IMR-90 (cell line): ENCODE measurements at regions not wholly inside any gene's neighbourhood (a gene's known extent, or its start where the extent isn't known, plus 50 kb on each side); places are given as distances from the start of the nearest gene placed in this dataset.

ENCODE experiments used
- ATAC-seq: fragments of 200-7000 bp; cut with Tn5 transposase; 2 replicates; pipeline ENCODE4 v1.9.1; 2020; ENCODE audit warnings: low read depth, mild to moderate bottlenecking, moderate library complexity
- BruUV-seq: library from RNA; stranded (reverse); fragments of 400-500 nt; replicated peaks from 2 replicates; lab custom pipeline; 2021; lab: Mats Ljungman, UMichigan
- CTCF ChIA-PET: fragments of 300-600 bp; formaldehyde crosslinking; extraction: SDS; loops from one replicate; lab custom pipeline; 2021; ENCODE audit warnings: antibody characterized with exemption; lab: Yijun Ruan, JAX
- POLR2A ChIA-PET: fragments of 300-600 bp; sonication (Branson Sonifier 250); formaldehyde crosslinking; loops from one replicate; lab custom pipeline; 2022; ENCODE audit warnings: antibody characterized with exemption; ENCODE audit not compliant: unreplicated experiment; lab: Charles Lee
- DNase-seq: peaks from one replicate; pipeline ENCODE4 v3.0.0; 2013
- H2AFZ ChIP-seq: replicated peaks from 2 replicates; pipeline ENCODE3; 2013; ENCODE audit warnings: low read length, mild to moderate bottlenecking; ENCODE audit not compliant: poor library complexity
- H2AK5ac ChIP-seq: 2 replicates; pipeline ENCODE4 v1.6.1; 2013; ENCODE audit warnings: low read depth, low read length, inconsistent platforms
- H2AK9ac ChIP-seq: replicated peaks from 2 replicates; pipeline ENCODE3; 2013; ENCODE audit warnings: mild to moderate bottlenecking, low read depth, low read length, moderate library complexity; ENCODE audit not compliant: poor library complexity
- H2BK120ac ChIP-seq: 2 replicates; pipeline ENCODE4 v1.6.1; 2013; ENCODE audit warnings: low read depth, low read length, inconsistent platforms
- H2BK15ac ChIP-seq: 3 replicates; pipeline ENCODE4 v1.6.1; 2013; ENCODE audit warnings: low read depth, low read length, inconsistent platforms
- H2BK20ac ChIP-seq: 2 replicates; pipeline ENCODE4 v1.6.1; 2013; ENCODE audit warnings: low read depth, mild to moderate bottlenecking, inconsistent platforms, low read length, moderate library complexity
- H2BK5ac ChIP-seq: 2 replicates; pipeline ENCODE4 v1.6.1; 2013; ENCODE audit warnings: mild to moderate bottlenecking, low read depth, low read length, inconsistent platforms; ENCODE audit not compliant: poor library complexity, severe bottlenecking
- H3K14ac ChIP-seq: replicated peaks from 2 replicates; pipeline ENCODE4 v1.6.1; 2013; ENCODE audit warnings: low read depth, low read length, inconsistent platforms
- H3K18ac ChIP-seq: 2 replicates; pipeline ENCODE4 v1.6.1; 2013; ENCODE audit warnings: low read depth, low read length, control low read depth
- H3K23ac ChIP-seq: 2 replicates; pipeline ENCODE4 v1.6.1; 2013; ENCODE audit warnings: low read depth, low read length, inconsistent platforms
- H3K27ac ChIP-seq: 2 replicates; pipeline ENCODE4 v1.5.1; 2013; ENCODE audit warnings: mild to moderate bottlenecking, control low read depth, low read length; ENCODE audit not compliant: insufficient read depth
- H3K27me3 ChIP-seq: 2 replicates; pipeline ENCODE4 v1.6.1; 2013; ENCODE audit warnings: low read length; ENCODE audit not compliant: control insufficient read depth, insufficient read depth
- H3K36me3 ChIP-seq: 2 replicates; pipeline ENCODE4 v1.6.1; 2013; ENCODE audit warnings: low read length, mixed read lengths; ENCODE audit not compliant: control insufficient read depth, insufficient read depth
- H3K4ac ChIP-seq: 2 replicates; pipeline ENCODE4 v1.6.1; 2013; ENCODE audit warnings: low read depth, low read length, inconsistent platforms
- H3K4me1 ChIP-seq: 2 replicates; pipeline ENCODE4 v1.6.1; 2013; ENCODE audit warnings: low read length, mixed read lengths; ENCODE audit not compliant: control insufficient read depth, insufficient read depth
- H3K4me2 ChIP-seq: 2 replicates; pipeline ENCODE4 v1.6.1; 2013; ENCODE audit warnings: low read depth, mild to moderate bottlenecking, control low read depth, low read length, moderate library complexity
- H3K4me3 ChIP-seq: 2 replicates; pipeline ENCODE4 v1.5.1; 2013; ENCODE audit warnings: low read depth, mild to moderate bottlenecking, control low read depth, low read length, moderate library complexity; ENCODE audit not compliant: insufficient read depth
- H3K56ac ChIP-seq: 2 replicates; pipeline ENCODE4 v1.6.1; 2013; ENCODE audit warnings: low read length, inconsistent platforms; ENCODE audit not compliant: insufficient read depth; ENCODE audit errors: extremely low read depth
- H3K79me1 ChIP-seq, 2 experiments: 2 replicates each; pipeline ENCODE4 v1.6.1; 2013; ENCODE audit warnings: low read length in 2 of 2, inconsistent platforms in 1 of 2, low read depth in 1 of 2
- H3K9ac ChIP-seq: 2 replicates; pipeline ENCODE4 v1.6.1; 2013; ENCODE audit warnings: low read depth, low read length, control low read depth
- H3K9me1 ChIP-seq: 2 replicates; pipeline ENCODE4 v1.6.1; 2013; ENCODE audit warnings: low read length, inconsistent platforms; ENCODE audit not compliant: insufficient read depth
- H3K9me3 ChIP-seq: 2 replicates; pipeline ENCODE4 v1.6.1; 2013; ENCODE audit warnings: low read length; ENCODE audit not compliant: control insufficient read depth, insufficient read depth
- H4K20me1 ChIP-seq: 2 replicates; pipeline ENCODE4 v1.6.1; 2013; ENCODE audit warnings: low read length, inconsistent platforms; ENCODE audit not compliant: insufficient read depth
- H4K5ac ChIP-seq: 2 replicates; pipeline ENCODE4 v1.6.1; 2013; ENCODE audit warnings: mild to moderate bottlenecking, low read depth, low read length, control low read depth
- H4K8ac ChIP-seq, 2 experiments: 2 replicates each; pipeline ENCODE4 v1.6.1; 2013; ENCODE audit warnings: low read depth in 2 of 2, low read length in 2 of 2, control low read depth in 1 of 2, inconsistent platforms in 1 of 2
- H4K91ac ChIP-seq: 2 replicates; pipeline ENCODE4 v1.6.1; 2013; ENCODE audit warnings: low read depth, low read length, inconsistent platforms; ENCODE audit not compliant: insufficient read depth
- BHLHE40 ChIP-seq: fragments of 150-350 bp; IDR thresholded peaks from 2 replicates; pipeline ENCODE4 v1.6.1; 2016; ENCODE audit warnings: mild to moderate bottlenecking, low read depth, low read length
- CEBPB ChIP-seq: IDR thresholded peaks from 2 replicates; pipeline ENCODE4 v1.6.1; 2012; ENCODE audit warnings: low read depth, low read length, improper control_type of control experiment
- CHD1 ChIP-seq: IDR thresholded peaks from 2 replicates; pipeline ENCODE4 v1.6.1; 2012; ENCODE audit warnings: low read depth, low read length, improper control_type of control experiment
- FOS ChIP-seq: fragments of 150-350 bp; IDR thresholded peaks from 2 replicates; pipeline ENCODE4 v1.6.1; 2016; ENCODE audit warnings: low read depth, low read length
- MAFK ChIP-seq: IDR thresholded peaks from 2 replicates; pipeline ENCODE4 v1.6.1; 2012; ENCODE audit warnings: low read depth, low read length, improper control_type of control experiment
- MXI1 ChIP-seq: IDR thresholded peaks from 2 replicates; pipeline ENCODE4 v1.6.1; 2012; ENCODE audit warnings: low read depth, mild to moderate bottlenecking, low read length, moderate library complexity, borderline replicate concordance
- RAD21 ChIP-seq: IDR thresholded peaks from 2 replicates; pipeline ENCODE4 v1.6.1; 2012; ENCODE audit warnings: low read length, improper control_type of control experiment
- RCOR1 ChIP-seq: IDR thresholded peaks from 2 replicates; pipeline ENCODE4 v1.6.1; 2012; ENCODE audit warnings: mild to moderate bottlenecking, low read length, improper control_type of control experiment; ENCODE audit not compliant: insufficient replicate concordance
- RFX5 ChIP-seq: IDR thresholded peaks from 2 replicates; pipeline ENCODE4 v1.8.0; 2012; ENCODE audit warnings: low read depth, mild to moderate bottlenecking, low read length, moderate library complexity
- dilution Hi-C: fragments of 300-500 bp; cut with HindIII; formaldehyde crosslinking; loops from one replicate; pipeline ENCODE4 v1.14.3; 2018; ENCODE audit warnings: low sequenced_read_pairs; ENCODE audit not compliant: unreplicated experiment
- in situ Hi-C: fragments of 300-500 bp; cut with MboI; formaldehyde crosslinking; loops from 3 replicates; pipeline ENCODE4 v1.14.3; 2019; ENCODE audit warnings: low sequenced_read_pairs, inconsistent platforms, mixed read lengths
- intact Hi-C: fragments of 100-400 bp; cut with micrococcal nuclease; formaldehyde crosslinking; loops from 2 replicates; pipeline ENCODE4 v1.10.0; 2022
- TF ChIP-seq, protein P1 (sequence below): fragments of 150-350 bp; IDR thresholded peaks from 2 replicates; pipeline ENCODE4 v1.6.1; 2016; ENCODE audit warnings: low read depth, mild to moderate bottlenecking, low read length, moderate library complexity, borderline replicate concordance
- TF ChIP-seq, protein P2 (sequence below): conservative IDR thresholded peaks from 2 replicates; pipeline ENCODE4 v1.5.1; 2012; ENCODE audit warnings: mild to moderate bottlenecking, low read depth, low read length, improper control_type of control experiment
- TF ChIP-seq, protein P3 (sequence below): fragments of 150-350 bp; IDR thresholded peaks from 2 replicates; pipeline ENCODE4 v1.6.1; 2017; ENCODE audit warnings: mild to moderate bottlenecking, antibody characterized with exemption, low read length, low read depth

GRCh38 chr2:82182270-82182669 lies 1877.7 kb upstream of the LRRTM1 start:
- no peak overlapping the region for H2AFZ ChIP-seq
- TF ChIP-seq CEBPB: no peak
- TF ChIP-seq FOS: no peak
- TF ChIP-seq, protein P1, sequence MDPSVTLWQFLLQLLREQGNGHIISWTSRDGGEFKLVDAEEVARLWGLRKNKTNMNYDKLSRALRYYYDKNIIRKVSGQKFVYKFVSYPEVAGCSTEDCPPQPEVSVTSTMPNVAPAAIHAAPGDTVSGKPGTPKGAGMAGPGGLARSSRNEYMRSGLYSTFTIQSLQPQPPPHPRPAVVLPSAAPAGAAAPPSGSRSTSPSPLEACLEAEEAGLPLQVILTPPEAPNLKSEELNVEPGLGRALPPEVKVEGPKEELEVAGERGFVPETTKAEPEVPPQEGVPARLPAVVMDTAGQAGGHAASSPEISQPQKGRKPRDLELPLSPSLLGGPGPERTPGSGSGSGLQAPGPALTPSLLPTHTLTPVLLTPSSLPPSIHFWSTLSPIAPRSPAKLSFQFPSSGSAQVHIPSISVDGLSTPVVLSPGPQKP: no peak
- no peak for TF ChIP-seq RFX5
- no peak for TF ChIP-seq CHD1
- TF ChIP-seq MAFK: no peak
- TF ChIP-seq, protein P2, sequence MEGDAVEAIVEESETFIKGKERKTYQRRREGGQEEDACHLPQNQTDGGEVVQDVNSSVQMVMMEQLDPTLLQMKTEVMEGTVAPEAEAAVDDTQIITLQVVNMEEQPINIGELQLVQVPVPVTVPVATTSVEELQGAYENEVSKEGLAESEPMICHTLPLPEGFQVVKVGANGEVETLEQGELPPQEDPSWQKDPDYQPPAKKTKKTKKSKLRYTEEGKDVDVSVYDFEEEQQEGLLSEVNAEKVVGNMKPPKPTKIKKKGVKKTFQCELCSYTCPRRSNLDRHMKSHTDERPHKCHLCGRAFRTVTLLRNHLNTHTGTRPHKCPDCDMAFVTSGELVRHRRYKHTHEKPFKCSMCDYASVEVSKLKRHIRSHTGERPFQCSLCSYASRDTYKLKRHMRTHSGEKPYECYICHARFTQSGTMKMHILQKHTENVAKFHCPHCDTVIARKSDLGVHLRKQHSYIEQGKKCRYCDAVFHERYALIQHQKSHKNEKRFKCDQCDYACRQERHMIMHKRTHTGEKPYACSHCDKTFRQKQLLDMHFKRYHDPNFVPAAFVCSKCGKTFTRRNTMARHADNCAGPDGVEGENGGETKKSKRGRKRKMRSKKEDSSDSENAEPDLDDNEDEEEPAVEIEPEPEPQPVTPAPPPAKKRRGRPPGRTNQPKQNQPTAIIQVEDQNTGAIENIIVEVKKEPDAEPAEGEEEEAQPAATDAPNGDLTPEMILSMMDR: no peak
- no peak for TF ChIP-seq RCOR1
- TF ChIP-seq RAD21: no peak
- TF ChIP-seq, protein P3, sequence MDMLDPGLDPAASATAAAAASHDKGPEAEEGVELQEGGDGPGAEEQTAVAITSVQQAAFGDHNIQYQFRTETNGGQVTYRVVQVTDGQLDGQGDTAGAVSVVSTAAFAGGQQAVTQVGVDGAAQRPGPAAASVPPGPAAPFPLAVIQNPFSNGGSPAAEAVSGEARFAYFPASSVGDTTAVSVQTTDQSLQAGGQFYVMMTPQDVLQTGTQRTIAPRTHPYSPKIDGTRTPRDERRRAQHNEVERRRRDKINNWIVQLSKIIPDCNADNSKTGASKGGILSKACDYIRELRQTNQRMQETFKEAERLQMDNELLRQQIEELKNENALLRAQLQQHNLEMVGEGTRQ: no peak
- TF ChIP-seq BHLHE40: no peak
- no peak for TF ChIP-seq MXI1
- no peak overlapping the region for H3K9ac ChIP-seq
- no peaks in the 10 kb centered on the region; the same call in 1 of the 2 replicates for H3K9me3 ChIP-seq
- CTCF ChIA-PET: interaction anchor here (0.6 kb wide), 1 partner anchor 84 kb away, joined by 3 read pairs; no protein-coding TSS in a partner anchor
- no peak overlapping the region for H3K4me2 ChIP-seq
- H3K56ac ChIP-seq: no peak overlapping the region
- H3K27ac ChIP-seq: no peak overlapping the region
- H3K18ac ChIP-seq: no peak overlapping the region
- no peak overlapping the region for H2BK5ac ChIP-seq
- no peaks in the 10 kb centered on the region for H3K36me3 ChIP-seq
- H4K20me1 ChIP-seq: no peaks in the 10 kb centered on the region
- no peak overlapping the region for H2BK20ac ChIP-seq
- in situ Hi-C loops: no loop called here
- dilution Hi-C loops: no loop called here
- BruUV-seq: no TSS peak
- no peak overlapping the region for H2AK9ac ChIP-seq
- no peak overlapping the region for H2BK120ac ChIP-seq
- H2AK5ac ChIP-seq: no peak overlapping the region
- no peaks in the 10 kb centered on the region for H3K4me1 ChIP-seq
- H4K91ac ChIP-seq: no peak overlapping the region
- no peaks in the 10 kb centered on the region for H3K27me3 ChIP-seq
- DNase-seq (no peak), ATAC-seq (no peak)
- POLR2A ChIA-PET: no interaction called here
- intact Hi-C loops: no loop called here
- H3K4me3 ChIP-seq: no peak overlapping the region
- H3K14ac ChIP-seq: no peak overlapping the region
- H3K9me1 ChIP-seq: no peaks in the 10 kb centered on the region
- no peak overlapping the region for H4K8ac ChIP-seq
- H3K4ac ChIP-seq: no peak overlapping the region
- H3K23ac ChIP-seq: no peak overlapping the region
- no peaks in the 10 kb centered on the region for H3K79me1 ChIP-seq
- no peak overlapping the region for H4K5ac ChIP-seq
- H2BK15ac ChIP-seq: no peak overlapping the region
